GM21717 (cell line): ENCODE measurements at regions not wholly inside any gene's neighbourhood (a gene's known extent, or its start where the extent isn't known, plus 50 kb on each side); places are given as distances from the start of the nearest gene placed in this dataset.

ENCODE experiments used
- ATAC-seq: cut with Tn5 transposase; IDR thresholded peaks from one replicate; pipeline ENCODE4 v1.9.1; 2021; ENCODE audit warnings: mild to moderate bottlenecking, moderate library complexity; ENCODE audit not compliant: unreplicated experiment

DNA sequence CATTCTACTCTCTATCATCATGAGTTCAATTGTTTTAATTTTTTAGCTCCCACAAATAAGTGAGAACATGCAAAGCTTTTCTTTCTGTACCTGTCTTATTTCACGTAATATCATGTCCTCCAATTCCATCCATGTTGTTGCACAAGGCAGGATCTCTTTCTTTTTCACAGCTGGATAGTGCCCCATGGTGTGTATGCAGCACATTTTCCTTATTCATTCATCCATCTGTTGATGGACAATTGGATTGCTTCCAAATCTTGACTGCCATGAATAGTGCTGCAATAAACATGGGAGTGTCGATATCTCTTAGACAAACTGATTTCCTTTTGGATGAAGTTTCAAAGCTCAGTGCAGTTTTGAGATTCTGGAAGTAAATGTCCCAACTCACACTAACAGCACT lies 326.9 kb downstream of the FGF9 start:
- no peak for ATAC-seq

DNA sequence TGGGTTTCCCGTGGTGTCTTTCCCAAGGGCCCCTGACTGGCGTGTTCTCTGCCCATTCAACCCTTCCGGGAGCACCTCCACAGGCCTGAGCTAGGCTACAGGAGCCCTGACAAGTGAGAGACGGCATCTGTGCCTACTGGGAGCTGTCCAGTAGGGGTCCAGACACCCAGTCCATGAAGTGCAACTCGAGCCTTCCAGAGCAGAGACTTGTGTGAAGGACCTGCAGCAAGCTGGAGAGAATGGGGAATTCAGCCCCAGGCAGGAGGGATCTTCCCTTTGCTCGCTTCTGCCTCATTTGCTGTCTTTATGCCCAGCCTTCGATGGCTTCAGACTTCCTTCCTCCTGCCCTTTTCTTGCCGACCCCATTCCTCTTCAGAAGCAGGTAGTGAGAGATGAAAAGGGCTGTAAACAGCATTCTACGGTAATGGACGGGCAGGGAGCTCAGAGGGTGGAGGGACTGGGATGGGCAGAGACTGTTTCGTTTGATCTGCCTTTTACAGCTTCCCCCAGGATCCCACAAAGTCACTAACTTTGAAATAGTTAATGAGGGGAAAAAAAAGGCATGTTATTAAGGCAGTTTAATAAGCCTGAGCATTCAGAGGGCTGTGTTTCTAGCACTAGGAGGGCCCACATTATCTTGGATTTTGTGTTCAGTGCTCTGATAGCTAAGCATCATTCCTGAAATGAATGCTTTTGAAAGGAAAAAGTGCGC lies 327.6 kb downstream of the FGF9 start:
- no peak for ATAC-seq

DNA sequence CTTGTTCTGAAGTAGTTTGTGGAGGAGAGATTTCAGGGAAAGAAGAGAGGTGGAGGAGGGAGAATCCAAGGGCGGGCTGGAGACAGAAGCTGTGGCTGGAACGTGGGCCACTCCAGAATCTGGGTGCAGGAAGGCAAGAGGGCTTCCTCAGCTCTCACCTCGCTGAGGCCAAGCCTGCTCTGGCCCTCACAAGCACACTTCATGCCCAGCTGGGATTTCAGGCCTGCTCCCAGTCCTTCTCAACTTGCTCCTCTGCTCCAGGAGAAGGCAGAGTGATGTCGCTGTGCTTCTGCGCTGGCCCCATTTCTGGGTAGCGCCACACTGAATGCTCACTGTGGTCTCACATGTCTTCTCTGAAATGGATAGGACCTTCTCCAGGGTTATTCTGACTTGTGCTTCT lies 328.8 kb downstream of the FGF9 start:
- no peak for ATAC-seq

DNA sequence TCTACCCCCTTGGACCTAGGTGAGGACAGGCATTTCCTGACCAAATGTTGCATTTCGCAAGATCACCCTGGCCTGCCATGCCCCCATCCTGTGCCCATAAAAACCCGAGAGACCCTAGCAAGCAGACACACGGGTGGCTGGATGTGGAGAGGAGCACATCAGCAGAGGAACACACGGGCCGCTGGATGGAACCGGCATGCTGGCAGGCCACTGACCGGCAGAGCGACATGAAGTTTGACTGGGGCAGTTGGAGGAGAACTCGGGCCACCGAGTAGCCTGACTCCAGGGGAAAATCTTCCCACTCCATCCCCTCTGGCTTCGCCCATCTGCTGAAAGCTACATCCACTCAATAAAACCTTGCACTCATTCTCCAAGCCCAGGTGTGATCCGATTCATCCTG lies 329.3 kb downstream of the FGF9 start:
- no peak for ATAC-seq

DNA sequence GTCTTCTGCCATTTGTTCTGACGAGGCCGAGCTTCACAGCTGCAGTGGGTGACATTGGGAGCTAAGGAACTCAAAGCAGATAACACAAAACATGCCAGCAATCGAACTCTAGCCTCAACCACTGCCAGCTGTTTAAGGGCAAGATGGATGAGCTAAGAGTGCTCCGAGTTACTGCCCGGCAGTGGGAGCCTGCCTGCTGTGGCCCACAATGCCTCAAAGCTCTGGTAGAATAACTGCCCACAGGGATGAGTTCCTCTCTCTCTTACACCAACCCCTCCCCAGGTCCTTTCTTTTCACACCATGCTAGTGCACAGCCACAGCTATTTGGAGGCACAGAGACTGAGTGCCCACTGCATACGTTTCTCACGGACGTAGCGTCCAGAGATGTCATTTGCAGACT lies 330.5 kb downstream of the FGF9 start:
- ATAC-seq: no peak

DNA sequence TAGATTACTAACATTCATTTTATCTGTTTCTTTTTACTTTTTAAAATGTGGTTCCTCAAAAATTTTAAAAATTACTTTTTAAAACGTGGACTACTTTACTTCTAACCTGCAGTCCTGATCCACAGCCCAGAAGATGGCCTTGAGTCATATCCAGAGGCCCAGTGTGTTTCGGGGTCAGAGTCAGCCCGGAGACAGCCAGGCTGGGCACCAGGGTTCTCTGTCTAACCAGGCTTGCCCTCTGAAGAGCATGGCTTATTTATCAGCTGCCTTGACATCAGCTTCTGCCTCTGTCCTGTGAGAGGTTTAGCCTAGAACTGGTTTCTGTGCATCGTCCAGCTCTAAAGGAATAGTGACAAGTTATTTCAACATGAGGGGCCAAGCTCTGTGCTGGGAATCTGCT lies 332.0 kb downstream of the FGF9 start:
- ATAC-seq: no peak

DNA sequence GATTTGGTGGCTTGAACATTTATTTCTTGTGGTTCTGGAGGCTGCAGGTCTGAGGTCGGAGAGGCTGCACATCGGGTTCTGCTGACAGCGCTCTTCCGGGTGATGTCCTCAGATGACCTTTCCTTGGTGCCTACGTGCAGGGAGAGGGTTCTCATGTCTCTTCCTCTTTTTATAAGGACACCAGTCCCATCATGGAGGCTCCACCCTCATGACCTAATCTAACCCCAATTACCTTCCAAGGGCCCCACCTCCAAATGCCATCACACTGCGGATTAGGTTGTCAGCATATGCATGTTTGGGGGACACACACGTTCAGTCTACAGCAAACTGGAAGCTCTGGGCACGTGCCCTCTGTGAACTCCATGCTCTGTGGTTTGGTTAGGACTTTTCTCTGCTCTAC lies 338.6 kb downstream of the FGF9 start:
- no peak for ATAC-seq

DNA sequence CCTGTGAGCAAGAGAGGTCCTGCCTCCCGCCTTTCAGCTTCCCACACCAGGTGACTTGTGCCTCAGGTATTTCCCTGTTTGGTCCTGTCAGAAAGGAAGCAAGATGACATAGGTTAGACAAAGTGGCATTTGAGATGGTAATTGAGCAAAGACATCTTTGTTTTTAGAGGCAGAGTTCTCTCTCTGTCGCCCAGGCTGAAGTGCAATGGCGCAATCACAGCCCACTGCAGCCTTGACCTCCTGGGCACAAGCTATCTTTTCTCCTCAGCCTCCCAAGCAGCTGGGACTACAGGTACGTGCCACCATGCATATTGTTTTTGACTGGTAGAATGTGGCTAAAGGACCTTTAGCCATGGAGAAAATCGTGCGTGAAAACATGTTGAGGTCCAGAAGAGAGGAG lies 339.1 kb downstream of the FGF9 start:
- ATAC-seq: no peak

DNA sequence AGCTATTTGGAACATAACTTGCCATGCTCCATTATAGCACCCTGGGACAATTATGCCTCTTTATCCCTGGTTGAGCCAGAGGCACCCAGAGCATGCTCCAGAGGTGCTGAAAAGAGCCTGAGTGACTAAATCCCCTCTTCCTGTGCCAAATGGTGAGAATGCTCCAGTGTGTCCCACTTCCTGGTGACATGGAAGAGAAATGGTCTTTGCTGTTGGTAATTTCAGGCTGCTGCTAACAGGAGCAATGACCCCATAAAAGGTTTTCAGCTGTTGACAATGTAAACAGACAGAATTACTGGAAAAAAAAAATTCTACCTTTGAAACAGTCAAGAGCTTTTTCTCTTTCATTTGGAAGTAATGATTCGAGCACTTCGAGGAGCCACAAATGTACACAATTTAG lies 341.8 kb downstream of the FGF9 start:
- no peak for ATAC-seq

DNA sequence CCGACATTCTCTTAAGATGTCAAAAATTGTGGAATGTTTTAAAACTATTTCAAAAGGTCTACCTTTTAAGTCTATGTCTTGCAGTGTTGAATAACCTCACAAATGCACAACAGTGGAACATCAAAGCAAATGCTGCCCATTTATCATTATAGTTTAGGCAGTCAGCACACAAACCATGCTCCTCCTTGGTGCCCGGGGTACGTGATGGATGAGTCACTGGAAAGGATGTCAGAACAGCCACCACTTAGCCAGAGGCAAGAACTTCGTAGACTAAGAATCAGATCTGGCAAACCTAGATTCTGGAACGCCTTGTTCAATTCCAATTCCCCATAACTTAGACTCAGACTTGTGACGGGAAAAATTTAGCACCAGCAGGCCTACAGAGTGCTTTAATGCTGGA lies 343.6 kb downstream of the FGF9 start:
- ATAC-seq: no peak

DNA sequence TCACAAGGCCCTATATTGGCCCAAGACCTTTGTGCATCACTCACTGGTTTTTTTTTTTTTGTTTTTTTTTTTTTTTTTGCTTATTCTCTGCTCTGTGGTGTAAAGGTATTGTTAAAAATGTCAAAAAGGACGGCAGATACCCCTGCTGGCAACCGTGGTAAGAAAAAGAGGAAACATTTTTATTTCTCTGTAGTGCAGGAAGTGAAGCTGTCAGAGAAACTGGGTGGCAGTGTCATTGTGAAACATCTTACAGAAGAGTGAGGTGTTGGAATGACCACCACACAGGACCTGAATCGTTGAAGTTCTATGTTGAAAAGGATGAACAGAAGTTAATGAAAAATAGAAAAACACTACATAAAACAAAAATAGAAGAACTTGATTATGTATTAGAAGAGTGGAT lies 346.4 kb downstream of the FGF9 start:
- no peak for ATAC-seq

DNA sequence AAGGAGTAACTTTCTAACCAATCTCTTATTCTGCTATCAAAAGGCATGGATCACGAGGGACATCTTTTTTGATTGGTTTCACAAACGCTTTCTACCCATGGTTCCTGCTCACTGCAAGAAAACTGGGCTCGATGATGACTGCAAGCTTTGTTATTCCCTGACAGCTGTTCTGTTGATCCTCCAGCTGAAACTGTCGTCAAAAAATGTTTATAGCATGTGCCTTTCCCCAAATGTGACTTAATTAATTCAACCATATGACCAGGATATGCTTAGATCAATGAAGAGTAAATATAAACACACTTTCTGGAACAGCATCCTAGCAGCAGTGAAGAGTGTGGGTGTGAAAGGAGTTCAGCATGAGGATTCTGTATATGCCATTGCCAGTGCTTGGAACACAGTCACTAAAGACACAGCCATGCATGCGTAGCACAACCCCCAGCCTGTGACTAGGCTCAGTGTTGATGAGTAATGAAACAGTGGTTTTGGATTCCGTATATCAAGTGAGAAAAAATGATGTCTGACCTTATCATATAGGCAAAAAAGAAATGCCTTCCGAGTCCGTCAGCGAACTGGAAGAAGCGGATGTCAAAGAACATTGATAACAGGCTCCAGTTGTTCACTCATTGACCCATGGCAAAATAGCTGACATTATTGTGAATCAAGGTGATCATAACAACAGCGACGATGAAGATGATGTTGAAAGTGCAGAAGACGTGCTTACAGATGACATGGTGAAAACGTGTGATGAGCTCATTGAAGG lies 347.4 kb downstream of the FGF9 start:
- ATAC-seq: no peak

DNA sequence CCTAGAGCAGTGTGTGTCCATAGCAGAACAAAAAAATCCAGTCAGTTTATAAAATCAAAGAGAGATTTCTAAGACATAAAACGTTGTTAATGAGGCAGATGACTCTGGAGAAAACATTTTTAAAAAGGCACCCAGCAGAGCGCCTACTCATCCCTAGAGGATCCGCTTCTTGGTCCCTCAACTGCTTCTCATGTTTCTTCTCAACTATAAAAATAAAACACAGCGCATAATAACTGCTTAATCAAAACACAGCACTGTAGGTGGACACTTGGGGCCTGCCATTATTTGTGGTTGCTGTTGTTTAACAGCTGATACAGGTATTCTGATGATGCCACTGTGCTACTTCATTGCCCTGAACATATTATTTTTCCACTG lies 347.9 kb downstream of the FGF9 start:
- ATAC-seq: no peak

DNA sequence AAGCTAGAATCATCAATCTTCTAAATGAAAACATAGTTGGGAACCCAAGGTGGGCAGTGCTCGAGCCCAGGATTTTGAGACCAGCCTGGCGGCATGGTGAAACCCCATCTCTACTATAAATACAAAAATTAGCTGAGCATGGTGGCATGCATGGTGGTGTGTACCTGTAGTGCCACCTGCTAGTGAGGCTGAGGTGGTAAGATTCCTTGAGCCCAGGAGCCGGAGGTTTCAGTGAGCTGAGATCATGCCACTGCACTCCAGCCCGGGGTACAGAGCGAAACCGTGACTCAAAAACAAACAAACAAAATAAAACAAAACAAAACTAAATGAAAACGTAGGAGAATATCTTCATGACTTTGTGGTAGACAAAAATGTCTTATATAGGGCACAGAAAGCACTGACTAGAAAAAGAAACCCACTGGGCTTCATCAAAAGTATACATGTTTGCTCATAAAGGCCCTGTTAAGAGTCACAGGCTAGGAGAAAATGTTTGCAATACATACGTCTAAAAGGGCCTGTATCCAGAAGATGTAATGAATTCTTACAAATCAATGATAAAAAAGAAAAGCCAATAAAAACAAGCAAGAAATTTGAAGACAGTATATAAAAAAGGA lies 353.6 kb downstream of the FGF9 start:
- ATAC-seq: no peak

DNA sequence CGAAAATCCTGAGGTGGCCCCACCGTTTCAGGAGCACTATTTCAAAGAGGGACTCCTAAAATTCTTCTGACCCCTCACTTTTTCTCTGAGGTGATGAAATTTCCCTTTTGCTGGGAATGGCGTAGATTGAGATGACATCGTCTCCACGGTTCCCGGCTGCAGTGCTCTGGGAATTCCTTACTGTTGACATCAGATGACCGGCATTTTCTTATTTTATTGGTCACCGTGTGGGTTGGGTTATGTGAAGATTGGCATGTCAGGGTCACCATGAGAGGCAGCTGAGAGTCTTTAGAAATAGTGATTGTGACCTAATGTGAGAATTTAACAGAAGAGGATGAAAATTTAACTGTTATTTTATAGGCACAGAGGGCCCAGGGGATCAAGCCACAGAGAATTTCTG lies 356.7 kb downstream of the FGF9 start:
- ATAC-seq: no peak

DNA sequence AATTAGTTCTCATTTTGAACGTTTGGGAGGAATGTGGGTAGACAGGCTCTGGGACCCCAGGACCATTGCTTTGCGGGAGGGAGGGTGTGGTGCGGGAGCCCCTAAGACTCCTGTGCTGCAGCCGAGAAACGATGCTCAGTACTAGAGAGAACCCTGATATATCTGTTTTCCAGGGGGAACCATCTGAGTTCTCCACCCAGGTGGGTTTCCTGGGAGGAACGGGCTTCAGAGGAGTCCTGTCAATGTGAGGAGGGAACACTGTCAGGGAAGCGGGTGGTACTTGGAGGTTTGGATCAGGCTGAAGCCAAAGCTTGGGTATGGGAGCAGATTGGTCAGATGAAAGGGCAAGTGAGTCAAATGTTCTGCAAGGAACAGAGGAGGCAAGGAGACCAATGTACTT lies 358.0 kb downstream of the FGF9 start:
- no peak for ATAC-seq

DNA sequence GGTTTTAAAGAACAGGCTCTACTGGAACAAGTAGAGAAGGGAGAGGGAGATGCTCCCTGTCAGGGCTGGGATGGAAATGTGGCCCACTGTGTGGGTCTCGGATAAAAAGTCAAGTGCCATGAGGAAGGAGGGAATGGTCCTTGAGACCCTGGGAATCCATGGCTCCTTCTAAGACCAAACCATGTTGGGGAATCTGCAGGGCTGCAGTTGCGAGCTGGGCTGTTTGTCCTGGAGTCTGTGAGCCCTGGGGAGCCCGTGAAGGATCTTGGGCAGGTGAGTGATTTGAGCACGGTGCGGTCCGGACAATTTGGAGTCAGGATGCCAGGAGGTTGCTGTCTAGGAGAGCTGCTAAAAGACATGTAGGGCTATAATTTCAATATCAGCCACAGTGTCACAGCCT lies 359.4 kb downstream of the FGF9 start:
- no peak for ATAC-seq

DNA sequence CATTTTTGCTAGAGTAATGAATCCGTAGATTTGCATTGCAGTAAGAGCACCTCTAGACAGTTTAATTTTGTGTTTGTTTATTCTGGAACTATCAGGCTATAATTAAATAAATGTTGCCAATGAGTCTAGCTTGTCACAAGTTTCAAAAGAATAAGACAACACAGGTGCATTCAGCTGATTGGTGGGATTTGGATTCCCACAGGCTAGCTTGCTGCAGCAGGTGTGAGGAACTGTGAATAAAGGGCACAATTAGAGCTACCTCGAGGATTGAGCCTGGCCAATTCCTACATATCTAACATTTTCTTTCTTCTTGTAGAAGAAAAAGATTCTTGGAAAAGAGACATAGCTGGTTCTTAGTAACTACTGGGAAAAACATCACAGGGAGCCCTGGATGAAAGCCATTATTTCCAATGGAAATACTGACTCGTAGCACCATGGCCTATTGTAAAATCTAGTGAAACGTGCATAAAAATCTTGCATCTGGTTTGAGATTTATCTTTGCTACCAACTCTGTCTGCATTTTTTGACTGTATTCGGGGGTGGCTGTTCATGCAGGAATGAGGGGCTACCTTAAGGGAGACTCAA lies 360.9 kb downstream of the FGF9 start:
- no peak for ATAC-seq

DNA sequence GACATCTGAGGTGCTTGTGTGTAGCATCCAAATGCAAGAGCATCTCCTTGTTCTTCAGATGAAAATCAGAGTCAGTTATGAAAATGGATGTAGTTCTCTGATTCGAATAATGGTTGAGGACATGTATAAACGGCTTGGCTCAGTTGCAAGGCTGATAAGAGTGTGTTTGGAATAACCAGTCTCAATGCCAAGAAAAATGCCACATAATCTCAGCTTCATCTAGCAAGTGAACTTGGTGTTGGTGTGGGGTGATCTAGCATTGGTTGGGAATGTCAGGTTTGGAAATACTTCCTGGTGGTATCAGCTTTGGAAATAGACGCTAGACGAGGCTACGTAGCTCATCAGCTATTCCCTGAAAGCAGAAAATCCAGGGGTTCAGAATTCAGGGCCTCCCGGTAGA lies 362.0 kb downstream of the FGF9 start:
- ATAC-seq: no peak

DNA sequence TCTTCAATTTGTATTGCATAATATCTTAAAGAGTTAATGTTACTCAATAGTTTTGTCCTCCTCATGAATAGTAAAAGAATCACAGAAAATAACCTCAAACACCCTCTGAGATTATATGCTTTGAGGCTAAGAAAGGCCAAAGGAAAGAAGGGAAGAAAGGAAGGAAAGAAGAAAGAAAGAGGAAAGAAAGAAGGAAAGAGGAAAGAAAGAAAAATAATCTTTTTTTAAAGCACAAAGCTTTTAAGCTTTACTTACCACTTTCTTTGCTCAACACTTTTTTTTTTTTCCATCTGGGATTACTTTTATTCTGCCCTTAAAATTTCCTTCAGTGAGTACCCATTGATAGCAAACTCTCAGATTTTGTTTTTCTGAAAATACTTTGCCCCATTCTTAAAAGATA lies 369.1 kb downstream of the FGF9 start:
- ATAC-seq: no peak

DNA sequence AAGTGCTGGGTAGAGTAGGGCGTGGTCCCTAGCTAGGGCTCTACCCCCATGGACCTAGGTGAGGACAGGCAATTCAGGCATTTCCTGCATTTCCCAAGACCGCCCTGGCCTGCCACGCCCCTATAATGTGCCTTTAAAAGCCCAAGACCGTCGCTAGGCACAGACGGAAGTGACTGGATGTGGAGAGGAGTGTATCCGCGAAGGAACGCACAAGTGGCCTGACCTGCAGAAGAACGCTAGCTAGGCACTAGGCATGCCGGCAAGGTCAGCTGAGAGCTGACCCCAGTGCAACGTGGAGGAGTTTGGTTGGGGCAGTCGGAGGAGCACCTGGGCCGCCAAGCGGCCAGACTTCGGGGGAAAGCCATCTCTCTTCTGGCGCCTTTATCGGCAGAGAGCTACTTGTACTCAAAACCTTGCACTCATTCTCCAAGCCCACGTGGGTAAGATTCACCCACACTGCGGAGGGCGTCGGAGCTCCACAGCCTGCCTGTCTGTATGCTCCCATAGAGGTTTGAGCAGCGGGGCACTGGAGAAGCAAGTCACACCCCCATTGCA lies 370.0 kb downstream of the FGF9 start:
- ATAC-seq: no peak

DNA sequence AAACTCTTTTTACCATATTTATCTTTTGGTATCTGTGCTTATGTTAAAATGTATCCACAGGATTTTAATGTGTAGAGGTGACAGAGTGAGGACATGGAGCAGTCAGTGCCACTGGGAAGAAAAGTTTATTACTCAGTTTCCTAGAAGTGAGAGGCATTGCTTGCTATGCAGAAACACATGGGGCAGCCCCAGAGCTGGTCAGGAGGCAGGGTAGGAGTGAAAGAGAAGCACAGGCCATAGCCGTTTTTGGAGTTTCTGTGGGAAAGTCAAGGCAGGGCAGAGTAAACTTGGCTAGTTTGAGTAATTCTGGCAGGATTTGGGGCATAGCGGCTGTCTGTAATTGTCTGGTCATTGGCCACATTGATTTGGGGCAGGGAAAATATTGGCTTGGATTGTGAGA lies 370.9 kb downstream of the FGF9 start:
- no peak for ATAC-seq
